Panc1 (cell line): ENCODE measurements at regions not wholly inside any gene's neighbourhood (a gene's known extent, or its start where the extent isn't known, plus 50 kb on each side); places are given as distances from the start of the nearest gene placed in this dataset.

ENCODE experiments used
- ATAC-seq: fragments of 200-7000 bp; cut with Tn5 transposase; 2 replicates; pipeline ENCODE4 v1.9.1; 2020; ENCODE audit warnings: mild to moderate bottlenecking, moderate library complexity
- BruUV-seq: library from RNA; stranded (reverse); fragments of 400-500 nt; replicated peaks from 2 replicates; lab custom pipeline; 2021; lab: Mats Ljungman, UMichigan
- CTCF ChIA-PET: fragments of 300-600 bp; sonication (Branson Sonifier 250); formaldehyde crosslinking; loops from one replicate; lab custom pipeline; 2022; ENCODE audit warnings: antibody characterized with exemption; lab: Charles Lee
- POLR2A ChIA-PET: fragments of 300-600 bp; sonication (Branson Sonifier 250); formaldehyde crosslinking; loops from one replicate; lab custom pipeline; 2022; ENCODE audit warnings: antibody characterized with exemption; lab: Charles Lee
- DNase-seq: peaks from one replicate; pipeline ENCODE4 v3.0.0-alpha.2; 2010; ENCODE audit warnings: low read depth, low spot score
- H3K27ac ChIP-seq: 2 replicates; pipeline ENCODE4 v1.5.1; 2011; ENCODE audit warnings: mild to moderate bottlenecking, low read length, inconsistent platforms
- H3K27me3 ChIP-seq: fragments of 200-500 bp; sonication (Bioruptor generic); 2 replicates; pipeline ENCODE4 v1.6.0; 2014; ENCODE audit warnings: low read length, inconsistent platforms; ENCODE audit not compliant: control insufficient read depth, insufficient read depth
- H3K36me3 ChIP-seq: fragments of 200-500 bp; sonication (Bioruptor generic); 2 replicates; pipeline ENCODE4 v1.5.1; 2014; ENCODE audit warnings: inconsistent platforms, mild to moderate bottlenecking, low read length, moderate library complexity; ENCODE audit not compliant: control insufficient read depth, insufficient read depth
- H3K4me1 ChIP-seq: 2 replicates; pipeline ENCODE4 v1.5.1; 2011; ENCODE audit warnings: inconsistent platforms, mild to moderate bottlenecking, low read length, moderate library complexity; ENCODE audit not compliant: control insufficient read depth, insufficient read depth
- H3K4me3 ChIP-seq, 2 experiments: 2 replicates each; pipeline ENCODE4 v1.5.1; 2011 to 2012; ENCODE audit warnings: low read depth in 2 of 2, low read length in 2 of 2, mild to moderate bottlenecking in 2 of 2, inconsistent platforms in 1 of 2, moderate library complexity in 1 of 2
- H3K9me3 ChIP-seq: fragments of 200-500 bp; sonication (Bioruptor generic); 2 replicates; pipeline ENCODE4 v1.5.1; 2014; ENCODE audit warnings: low read depth, mild to moderate bottlenecking, inconsistent platforms, low read length, moderate library complexity; ENCODE audit not compliant: control insufficient read depth, insufficient read depth
- CTCF ChIP-seq: fragments of 450-650 bp; IDR thresholded peaks from 2 replicates; pipeline ENCODE4 v1.5.1; 2017; ENCODE audit warnings: mild to moderate bottlenecking
- POLR2AphosphoS5 ChIP-seq: IDR thresholded peaks from 2 replicates; pipeline ENCODE4 v1.6.1; 2012; ENCODE audit warnings: mild to moderate bottlenecking, low read depth, low read length, moderate library complexity
- REST ChIP-seq, 2 experiments: IDR thresholded peaks; 2 replicates each; pipeline ENCODE4 v1.6.1; 2011 to 2012; ENCODE audit warnings: low read depth in 2 of 2, control low read depth in 1 of 2, low read length in 1 of 2, mild to moderate bottlenecking in 1 of 2, moderate library complexity in 1 of 2; ENCODE audit not compliant: insufficient read depth in 1 of 2
- SIN3A ChIP-seq: IDR thresholded peaks from 2 replicates; pipeline ENCODE4 v1.6.1; 2012; ENCODE audit warnings: low read depth, mild to moderate bottlenecking, low read length, moderate library complexity, borderline replicate concordance; ENCODE audit not compliant: insufficient read depth
- TCF7L2 ChIP-seq: IDR thresholded peaks from 2 replicates; pipeline ENCODE4 v1.6.1; 2011; ENCODE audit warnings: mild to moderate bottlenecking, low read depth, low read length, inconsistent platforms
- in situ Hi-C: cut with HindIII; loops from 2 replicates; pipeline ENCODE4 v1.10.0; 2016; ENCODE audit warnings: low sequenced_read_pairs, low pct_unique_long_range_greater_than_20kb
- intact Hi-C: fragments of 100-400 bp; cut with micrococcal nuclease; formaldehyde crosslinking; loops from one replicate; pipeline ENCODE4 v1.10.0; 2022; ENCODE audit not compliant: unreplicated experiment

- H3K9me3 ChIP-seq: no peaks in the 10 kb centered on the region
- no peaks in the 10 kb centered on the region for H3K4me1 ChIP-seq
- no TSS peak for BruUV-seq
- no peak overlapping the region for H3K27ac ChIP-seq
- no peaks in the 10 kb centered on the region for H3K36me3 ChIP-seq
- no peak overlapping the region for H3K4me3 ChIP-seq
- CTCF ChIA-PET: no interaction called here
- in situ Hi-C loops: no loop called here
- intact Hi-C loops: no loop called here
- H3K27me3 ChIP-seq: no peaks in the 10 kb centered on the region
- POLR2A ChIA-PET: no interaction called here
- TF ChIP-seq REST (IDR thresholded peaks at IDR 0.05; ENCODE audit: insufficient read depth in 1 of 2, low read depth in 2 of 2, low read length in 1 of 2) (no peak), POLR2AphosphoS5 (no peak), CTCF (no peak), TCF7L2 (no peak), SIN3A (no peak)
- no peak for DNase-seq
- ATAC-seq: no peak
Observed at GRCh38 chr4:17352357-17352756, 159.5 kb downstream of the QDPR start.

GRCh38 chr4:17347445-17347844 lies 164.4 kb downstream of the QDPR start:
- Histone ChIP-seq H3K27ac (no peak overlapping the region), H3K4me1 (no peaks in the 10 kb centered on the region), H3K9me3 (no peaks in the 10 kb centered on the region), H3K4me3 (no peak overlapping the region), H3K27me3 (no peaks in the 10 kb centered on the region), H3K36me3 (no peaks in the 10 kb centered on the region)
- POLR2A ChIA-PET: no interaction called here
- ATAC-seq: no peak
- intact Hi-C loops (loop anchor here (2.0 kb wide), 1 partner anchor 99 kb away; no protein-coding TSS in a partner anchor), in situ Hi-C loops (no loop called here)
- TF ChIP-seq CTCF (peak; percentile 48), REST (IDR thresholded peaks at IDR 0.05; ENCODE audit: insufficient read depth in 1 of 2, low read depth in 2 of 2, low read length in 1 of 2) (no peak)
- no peak for DNase-seq
- CTCF ChIA-PET: interaction anchor here (1.5 kb wide), 1 partner anchor 100 kb away, joined by 7 read pairs; no protein-coding TSS in a partner anchor
- BruUV-seq: no TSS peak
